Peyer's patch (tissue), 4 donors: ENCODE measurements at regions not wholly inside any gene's neighbourhood (a gene's known extent, or its start where the extent isn't known, plus 50 kb on each side); places are given as distances from the start of the nearest gene placed in this dataset.

Experiments used
- DNase-seq, 3 donors: peaks; one replicate each; pipeline ENCODE4 v3.0.0-alpha.2; 2017 to 2019
- H3K27ac ChIP-seq, 4 donors: fragments of 200-600 bp; sonication (generic); one replicate each; pipeline ENCODE4 v1.5.1; 2016 to 2019
- H3K27me3 ChIP-seq, 2 donors: fragments of 200-600 bp; sonication (generic); one replicate each; pipeline ENCODE4 v1.5.1; 2019
- H3K36me3 ChIP-seq, 3 donors: fragments of 200-600 bp; sonication (generic); one replicate each; pipeline ENCODE4 v1.5.1; 2016 to 2019
- H3K4me1 ChIP-seq, 4 donors: fragments of 200-600 bp; sonication (generic); one replicate each; pipeline ENCODE4 v1.5.1; 2016 to 2019
- H3K4me3 ChIP-seq, 4 donors: fragments of 200-600 bp; sonication (generic); 1 replicate in 3 of 4; 2 replicates in 1 of 4; pipeline ENCODE4 v1.5.1; 2016 to 2019; ENCODE audit warnings: mild to moderate bottlenecking in 1 of 4
- H3K9me3 ChIP-seq, 4 donors: fragments of 200-600 bp; sonication (generic); one replicate each; pipeline ENCODE4 v1.5.1; 2016 to 2019; ENCODE audit warnings: mild to moderate bottlenecking in 1 of 4
- POLR2A ChIP-seq, 2 donors: fragments of 450-650 bp; IDR thresholded peaks; one replicate each; pipeline ENCODE4 v1.5.1; 2017; ENCODE audit warnings: antibody characterized with exemption in 2 of 2, mild to moderate bottlenecking in 2 of 2, moderate library complexity in 2 of 2
- TF ChIP-seq, protein P1 (sequence below), 6 experiments: fragments of 450-650 bp in 4 of 6; fragments of 200-600 bp in 2 of 6; sonication (generic) in 1 of 6; IDR thresholded peaks; one replicate each; pipeline ENCODE4 v1.5.1; 2017 to 2019; ENCODE audit warnings: antibody characterized with exemption in 6 of 6, mild to moderate bottlenecking in 3 of 6, moderate library complexity in 1 of 6

DNA sequence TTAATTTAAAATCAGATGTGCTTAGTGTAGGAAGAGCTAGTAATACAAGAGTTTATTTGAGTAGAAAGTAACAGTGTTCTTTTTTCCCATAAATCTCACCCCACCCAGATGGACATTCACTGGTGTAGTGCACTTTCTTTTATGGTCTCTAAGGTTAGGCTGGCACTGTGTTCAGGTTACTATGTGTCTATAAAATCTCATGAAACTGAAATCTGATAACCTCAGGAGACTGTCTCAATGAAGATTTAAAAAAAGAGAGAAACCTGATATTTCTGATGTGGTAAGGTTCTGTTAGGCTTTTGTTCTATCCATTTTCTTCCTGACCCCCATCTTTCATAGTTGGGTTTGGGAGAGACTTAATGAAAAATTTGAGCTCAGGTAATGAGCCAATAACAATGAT, 101.2 kb upstream of the CLVS2 start:
- Histone ChIP-seq H3K4me1 (no peaks in the 10 kb centered on the region), H3K36me3 (no peaks in the 10 kb centered on the region), H3K4me3 (no peak overlapping the region), H3K27me3 (no peaks in the 10 kb centered on the region), H3K27ac (no peak overlapping the region), H3K9me3 (no peaks in the 10 kb centered on the region)
- no peak for TF ChIP-seq POLR2A (IDR thresholded peaks at IDR 0.05)
- TF ChIP-seq, protein P1, sequence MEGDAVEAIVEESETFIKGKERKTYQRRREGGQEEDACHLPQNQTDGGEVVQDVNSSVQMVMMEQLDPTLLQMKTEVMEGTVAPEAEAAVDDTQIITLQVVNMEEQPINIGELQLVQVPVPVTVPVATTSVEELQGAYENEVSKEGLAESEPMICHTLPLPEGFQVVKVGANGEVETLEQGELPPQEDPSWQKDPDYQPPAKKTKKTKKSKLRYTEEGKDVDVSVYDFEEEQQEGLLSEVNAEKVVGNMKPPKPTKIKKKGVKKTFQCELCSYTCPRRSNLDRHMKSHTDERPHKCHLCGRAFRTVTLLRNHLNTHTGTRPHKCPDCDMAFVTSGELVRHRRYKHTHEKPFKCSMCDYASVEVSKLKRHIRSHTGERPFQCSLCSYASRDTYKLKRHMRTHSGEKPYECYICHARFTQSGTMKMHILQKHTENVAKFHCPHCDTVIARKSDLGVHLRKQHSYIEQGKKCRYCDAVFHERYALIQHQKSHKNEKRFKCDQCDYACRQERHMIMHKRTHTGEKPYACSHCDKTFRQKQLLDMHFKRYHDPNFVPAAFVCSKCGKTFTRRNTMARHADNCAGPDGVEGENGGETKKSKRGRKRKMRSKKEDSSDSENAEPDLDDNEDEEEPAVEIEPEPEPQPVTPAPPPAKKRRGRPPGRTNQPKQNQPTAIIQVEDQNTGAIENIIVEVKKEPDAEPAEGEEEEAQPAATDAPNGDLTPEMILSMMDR (IDR thresholded peaks at IDR 0.05), result no peak
- DNase-seq, result no peak

DNA sequence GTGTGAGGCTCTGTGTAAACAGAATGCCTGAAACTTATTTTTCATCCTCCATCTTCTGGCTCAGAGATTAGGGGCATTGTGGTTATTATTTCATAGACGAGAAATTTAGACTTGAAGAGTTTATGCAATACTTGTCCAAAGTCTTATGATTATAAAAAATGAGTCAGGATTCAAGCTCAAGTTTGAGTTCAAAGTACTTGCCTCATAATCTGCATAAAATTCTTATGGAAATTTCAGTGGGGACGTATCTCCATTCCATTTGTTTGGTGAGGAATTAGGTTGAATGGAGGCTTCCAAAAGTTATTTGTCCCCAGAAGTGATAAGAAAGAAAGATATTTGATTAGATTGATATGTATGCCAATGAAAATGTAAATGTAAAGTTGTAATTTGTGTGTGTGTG, 93.7 kb upstream of the CLVS2 start:
- no peak for DNase-seq
- H3K27ac ChIP-seq, result no peak overlapping the region

GRCh38 chr6:122903266-122903915, 92.6 kb upstream of the CLVS2 start:
- no peak for TF ChIP-seq POLR2A (IDR thresholded peaks at IDR 0.05)
- TF ChIP-seq, protein P1 (IDR thresholded peaks at IDR 0.05), result no peak

More for the DNA sequence above, 93.7 kb upstream of the CLVS2 start:
- no peaks in the 10 kb centered on the region for H3K27me3 ChIP-seq
- no peak overlapping the region for H3K4me3 ChIP-seq
- H3K9me3 ChIP-seq, result no peaks in the 10 kb centered on the region
- H3K4me1 ChIP-seq, result no peaks in the 10 kb centered on the region
- H3K36me3 ChIP-seq, result no peaks in the 10 kb centered on the region
- TF ChIP-seq POLR2A (IDR thresholded peaks at IDR 0.05), result no peak
- TF ChIP-seq, protein P1 (IDR thresholded peaks at IDR 0.05), result no peak

DNA sequence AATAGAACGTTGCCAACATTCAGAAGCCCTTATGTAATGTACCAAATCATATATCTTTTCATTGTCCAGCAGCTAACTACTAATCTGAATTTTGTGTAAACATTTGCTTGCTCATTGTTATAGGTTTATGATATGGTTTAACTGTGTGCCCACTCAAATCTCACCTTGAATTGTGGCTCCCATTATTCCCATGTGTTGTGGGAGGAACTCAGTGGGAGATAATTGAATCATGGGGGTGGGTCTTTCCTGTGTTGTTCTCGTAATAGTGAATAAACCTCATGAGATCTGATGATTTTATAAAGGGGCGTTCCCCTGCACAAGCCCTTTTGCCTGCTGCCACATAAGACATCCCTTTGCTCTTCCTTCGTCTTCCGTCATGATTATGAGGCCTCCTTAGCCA, 91.9 kb upstream of the CLVS2 start:
- Histone ChIP-seq H3K36me3 (no peaks in the 10 kb centered on the region), H3K9me3 (no peaks in the 10 kb centered on the region), H3K27me3 (no peaks in the 10 kb centered on the region), H3K27ac (no peak overlapping the region), H3K4me3 (no peak overlapping the region), H3K4me1 (no peaks in the 10 kb centered on the region)
- no peak for DNase-seq
- TF ChIP-seq, protein P1 (IDR thresholded peaks at IDR 0.05), result no peak
- TF ChIP-seq POLR2A (IDR thresholded peaks at IDR 0.05), result no peak

More at GRCh38 chr6:122903266-122903915, 92.6 kb upstream of the CLVS2 start:
- Histone ChIP-seq H3K9me3 (no peaks in the 10 kb centered on the region), H3K36me3 (no peaks in the 10 kb centered on the region), H3K4me1 (no peaks in the 10 kb centered on the region), H3K27ac (no peak overlapping the region), H3K27me3 (no peaks in the 10 kb centered on the region), H3K4me3 (no peak overlapping the region)
- no peak for DNase-seq

DNA sequence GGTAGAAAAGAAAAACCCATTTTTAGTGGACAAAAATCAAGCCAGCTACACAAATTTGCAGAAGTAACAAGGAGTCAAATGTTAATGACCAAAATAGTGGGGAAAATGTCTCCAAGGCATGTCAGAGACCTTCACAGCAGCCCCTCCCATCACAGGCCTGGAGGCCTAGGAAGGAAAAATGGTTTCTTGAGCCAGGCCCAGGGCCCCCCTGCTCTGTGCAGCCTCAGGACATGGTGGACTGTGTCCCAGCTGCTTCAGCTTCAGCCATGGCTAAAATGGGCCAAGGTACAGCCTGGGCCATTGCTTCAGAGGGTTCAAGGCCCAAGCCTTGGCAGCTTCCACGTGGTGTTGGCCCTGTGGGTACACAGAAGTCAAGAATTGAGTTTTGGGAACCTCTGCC, 82.5 kb upstream of the CLVS2 start:
- TF ChIP-seq POLR2A (IDR thresholded peaks at IDR 0.05), result no peak
- TF ChIP-seq, protein P1 (IDR thresholded peaks at IDR 0.05), result no peak
- no peak overlapping the region for H3K4me3 ChIP-seq
- no peaks in the 10 kb centered on the region for H3K27me3 ChIP-seq
- no peak overlapping the region for H3K27ac ChIP-seq
- no peaks in the 10 kb centered on the region for H3K9me3 ChIP-seq
- H3K36me3 ChIP-seq, result no peaks in the 10 kb centered on the region
- no peak for DNase-seq
- no peaks in the 10 kb centered on the region for H3K4me1 ChIP-seq

DNA sequence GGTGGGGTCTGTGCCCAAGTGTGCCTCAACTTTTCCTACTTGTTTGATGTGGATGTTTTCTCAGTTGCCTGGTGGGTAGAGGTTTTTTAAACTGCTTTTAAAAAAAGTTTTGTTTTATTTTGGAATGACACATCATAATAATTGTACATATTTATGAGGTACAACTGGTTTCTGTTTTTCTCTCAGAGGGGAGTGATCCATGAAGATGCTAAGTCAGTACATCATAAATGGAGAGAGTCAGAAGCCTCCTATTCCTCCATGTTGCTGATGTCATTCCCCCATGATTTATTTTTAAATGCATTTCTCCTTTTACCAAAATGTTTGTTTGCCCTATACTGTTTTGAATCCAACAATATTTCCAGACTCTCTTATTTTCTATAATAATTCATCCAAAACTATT, 77.3 kb upstream of the CLVS2 start:
- DNase-seq, result no peak
- no peak for TF ChIP-seq POLR2A (IDR thresholded peaks at IDR 0.05)
- TF ChIP-seq, protein P1 (IDR thresholded peaks at IDR 0.05), result no peak
- Histone ChIP-seq H3K9me3 (no peaks in the 10 kb centered on the region), H3K4me3 (no peak overlapping the region), H3K27me3 (no peaks in the 10 kb centered on the region), H3K4me1 (no peaks in the 10 kb centered on the region), H3K36me3 (no peaks in the 10 kb centered on the region), H3K27ac (no peak overlapping the region)
